ENCODE measurements at regions not wholly inside any gene's neighbourhood (a gene's known extent, or its start where the extent isn't known, plus 50 kb on each side); places are given as distances from the start of the nearest gene placed in this dataset.

DNA sequence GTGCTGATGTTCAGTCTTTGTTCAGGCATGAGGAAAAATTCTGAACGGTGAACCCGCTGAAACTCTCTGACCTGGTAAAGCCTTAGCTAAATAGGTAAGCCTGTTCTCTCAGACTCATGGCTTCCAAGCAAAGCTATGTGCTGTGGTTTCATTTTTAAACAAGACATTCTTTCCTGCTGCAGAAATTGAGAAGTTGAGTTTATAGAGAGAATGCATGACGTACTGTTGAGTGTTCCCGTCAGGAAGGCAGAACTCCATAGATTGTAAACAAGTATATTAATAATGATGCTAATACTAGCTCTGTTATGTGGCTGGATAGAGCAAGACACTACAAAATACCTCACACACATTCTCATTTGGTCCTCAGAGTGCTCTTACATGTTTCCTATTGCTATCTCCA, 424.0 kb upstream of the CRIM1 start:
- 90% methylated on average over 4 of the region's 4 CpGs for WGBS
- TF ChIP-seq HNF4G (IDR thresholded peaks at IDR 0.05) (no peak), YY1 (IDR thresholded peaks at IDR 0.05) (no peak), JUND (IDR thresholded peaks at IDR 0.05) (no peak), TAF1 (conservative IDR thresholded peaks at IDR 0.05) (no peak), RAD21 (IDR thresholded peaks at IDR 0.05) (no peak), FOXA2 (IDR thresholded peaks at IDR 0.05) (no peak), NR2F2 (IDR thresholded peaks at IDR 0.05) (no peak), FOXA1 (IDR thresholded peaks at IDR 0.05) (no peak), GABPA (IDR thresholded peaks at IDR 0.05 in 1 of 2, conservative IDR thresholded peaks at IDR 0.05 in 1 of 2) (no peak), EGR1 (IDR thresholded peaks at IDR 0.05; ENCODE audit: low read depth in 2 of 2) (no peak), HNF4A (conservative IDR thresholded peaks at IDR 0.05) (no peak), RXRA (IDR thresholded peaks at IDR 0.05) (no peak), SP1 (IDR thresholded peaks at IDR 0.05) (no peak)
- TF ChIP-seq, protein P1, sequence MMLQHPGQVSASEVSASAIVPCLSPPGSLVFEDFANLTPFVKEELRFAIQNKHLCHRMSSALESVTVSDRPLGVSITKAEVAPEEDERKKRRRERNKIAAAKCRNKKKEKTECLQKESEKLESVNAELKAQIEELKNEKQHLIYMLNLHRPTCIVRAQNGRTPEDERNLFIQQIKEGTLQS (IDR thresholded peaks at IDR 0.05) = no peak
- TF ChIP-seq, protein P2, sequence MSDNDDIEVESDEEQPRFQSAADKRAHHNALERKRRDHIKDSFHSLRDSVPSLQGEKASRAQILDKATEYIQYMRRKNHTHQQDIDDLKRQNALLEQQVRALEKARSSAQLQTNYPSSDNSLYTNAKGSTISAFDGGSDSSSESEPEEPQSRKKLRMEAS (IDR thresholded peaks at IDR 0.05) = no peak
- TF ChIP-seq, protein P3, sequence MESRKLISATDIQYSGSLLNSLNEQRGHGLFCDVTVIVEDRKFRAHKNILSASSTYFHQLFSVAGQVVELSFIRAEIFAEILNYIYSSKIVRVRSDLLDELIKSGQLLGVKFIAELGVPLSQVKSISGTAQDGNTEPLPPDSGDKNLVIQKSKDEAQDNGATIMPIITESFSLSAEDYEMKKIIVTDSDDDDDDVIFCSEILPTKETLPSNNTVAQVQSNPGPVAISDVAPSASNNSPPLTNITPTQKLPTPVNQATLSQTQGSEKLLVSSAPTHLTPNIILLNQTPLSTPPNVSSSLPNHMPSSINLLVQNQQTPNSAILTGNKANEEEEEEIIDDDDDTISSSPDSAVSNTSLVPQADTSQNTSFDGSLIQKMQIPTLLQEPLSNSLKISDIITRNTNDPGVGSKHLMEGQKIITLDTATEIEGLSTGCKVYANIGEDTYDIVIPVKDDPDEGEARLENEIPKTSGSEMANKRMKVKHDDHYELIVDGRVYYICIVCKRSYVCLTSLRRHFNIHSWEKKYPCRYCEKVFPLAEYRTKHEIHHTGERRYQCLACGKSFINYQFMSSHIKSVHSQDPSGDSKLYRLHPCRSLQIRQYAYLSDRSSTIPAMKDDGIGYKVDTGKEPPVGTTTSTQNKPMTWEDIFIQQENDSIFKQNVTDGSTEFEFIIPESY (IDR thresholded peaks at IDR 0.05) = no peak
- TF ChIP-seq, protein P4, sequence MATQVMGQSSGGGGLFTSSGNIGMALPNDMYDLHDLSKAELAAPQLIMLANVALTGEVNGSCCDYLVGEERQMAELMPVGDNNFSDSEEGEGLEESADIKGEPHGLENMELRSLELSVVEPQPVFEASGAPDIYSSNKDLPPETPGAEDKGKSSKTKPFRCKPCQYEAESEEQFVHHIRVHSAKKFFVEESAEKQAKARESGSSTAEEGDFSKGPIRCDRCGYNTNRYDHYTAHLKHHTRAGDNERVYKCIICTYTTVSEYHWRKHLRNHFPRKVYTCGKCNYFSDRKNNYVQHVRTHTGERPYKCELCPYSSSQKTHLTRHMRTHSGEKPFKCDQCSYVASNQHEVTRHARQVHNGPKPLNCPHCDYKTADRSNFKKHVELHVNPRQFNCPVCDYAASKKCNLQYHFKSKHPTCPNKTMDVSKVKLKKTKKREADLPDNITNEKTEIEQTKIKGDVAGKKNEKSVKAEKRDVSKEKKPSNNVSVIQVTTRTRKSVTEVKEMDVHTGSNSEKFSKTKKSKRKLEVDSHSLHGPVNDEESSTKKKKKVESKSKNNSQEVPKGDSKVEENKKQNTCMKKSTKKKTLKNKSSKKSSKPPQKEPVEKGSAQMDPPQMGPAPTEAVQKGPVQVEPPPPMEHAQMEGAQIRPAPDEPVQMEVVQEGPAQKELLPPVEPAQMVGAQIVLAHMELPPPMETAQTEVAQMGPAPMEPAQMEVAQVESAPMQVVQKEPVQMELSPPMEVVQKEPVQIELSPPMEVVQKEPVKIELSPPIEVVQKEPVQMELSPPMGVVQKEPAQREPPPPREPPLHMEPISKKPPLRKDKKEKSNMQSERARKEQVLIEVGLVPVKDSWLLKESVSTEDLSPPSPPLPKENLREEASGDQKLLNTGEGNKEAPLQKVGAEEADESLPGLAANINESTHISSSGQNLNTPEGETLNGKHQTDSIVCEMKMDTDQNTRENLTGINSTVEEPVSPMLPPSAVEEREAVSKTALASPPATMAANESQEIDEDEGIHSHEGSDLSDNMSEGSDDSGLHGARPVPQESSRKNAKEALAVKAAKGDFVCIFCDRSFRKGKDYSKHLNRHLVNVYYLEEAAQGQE (IDR thresholded peaks at IDR 0.05) = no peak
- TF ChIP-seq, protein P5, sequence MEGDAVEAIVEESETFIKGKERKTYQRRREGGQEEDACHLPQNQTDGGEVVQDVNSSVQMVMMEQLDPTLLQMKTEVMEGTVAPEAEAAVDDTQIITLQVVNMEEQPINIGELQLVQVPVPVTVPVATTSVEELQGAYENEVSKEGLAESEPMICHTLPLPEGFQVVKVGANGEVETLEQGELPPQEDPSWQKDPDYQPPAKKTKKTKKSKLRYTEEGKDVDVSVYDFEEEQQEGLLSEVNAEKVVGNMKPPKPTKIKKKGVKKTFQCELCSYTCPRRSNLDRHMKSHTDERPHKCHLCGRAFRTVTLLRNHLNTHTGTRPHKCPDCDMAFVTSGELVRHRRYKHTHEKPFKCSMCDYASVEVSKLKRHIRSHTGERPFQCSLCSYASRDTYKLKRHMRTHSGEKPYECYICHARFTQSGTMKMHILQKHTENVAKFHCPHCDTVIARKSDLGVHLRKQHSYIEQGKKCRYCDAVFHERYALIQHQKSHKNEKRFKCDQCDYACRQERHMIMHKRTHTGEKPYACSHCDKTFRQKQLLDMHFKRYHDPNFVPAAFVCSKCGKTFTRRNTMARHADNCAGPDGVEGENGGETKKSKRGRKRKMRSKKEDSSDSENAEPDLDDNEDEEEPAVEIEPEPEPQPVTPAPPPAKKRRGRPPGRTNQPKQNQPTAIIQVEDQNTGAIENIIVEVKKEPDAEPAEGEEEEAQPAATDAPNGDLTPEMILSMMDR (IDR thresholded peaks at IDR 0.05; ENCODE audit: low read depth, low read length, missing input control) = no peak
- Histone ChIP-seq H3K9ac (ENCODE audit: low read depth in 1 of 2, low read length in 2 of 2) (no peak overlapping the region), H3K36me3 (ENCODE audit: control insufficient read depth in 4 of 4, insufficient read depth in 3 of 4, low read depth in 1 of 4, low read length in 3 of 4) (no peaks in the 10 kb centered on the region), H3K27me3 (ENCODE audit: control insufficient read depth in 4 of 4, insufficient read depth in 4 of 4, low read length in 3 of 4) (no peaks in the 10 kb centered on the region), H3K4me3 (ENCODE audit: low read depth in 1 of 3, low read length in 3 of 3) (no peak overlapping the region), H3K9me3 (ENCODE audit: control insufficient read depth in 4 of 4, low read length in 3 of 4) (no peaks in the 10 kb centered on the region), H3K27ac (ENCODE audit: low read depth in 1 of 2, low read length in 2 of 2) (no peak overlapping the region), H3K4me1 (ENCODE audit: control insufficient read depth in 4 of 4, insufficient read depth in 4 of 4, low read length in 3 of 4) (no peaks in the 10 kb centered on the region)
- no peak for DNase-seq (ENCODE audit: low spot score)
